ENCODE measurements at regions not wholly inside any gene's neighbourhood (a gene's known extent, or its start where the extent isn't known, plus 50 kb on each side); places are given as distances from the start of the nearest gene placed in this dataset.

DNA sequence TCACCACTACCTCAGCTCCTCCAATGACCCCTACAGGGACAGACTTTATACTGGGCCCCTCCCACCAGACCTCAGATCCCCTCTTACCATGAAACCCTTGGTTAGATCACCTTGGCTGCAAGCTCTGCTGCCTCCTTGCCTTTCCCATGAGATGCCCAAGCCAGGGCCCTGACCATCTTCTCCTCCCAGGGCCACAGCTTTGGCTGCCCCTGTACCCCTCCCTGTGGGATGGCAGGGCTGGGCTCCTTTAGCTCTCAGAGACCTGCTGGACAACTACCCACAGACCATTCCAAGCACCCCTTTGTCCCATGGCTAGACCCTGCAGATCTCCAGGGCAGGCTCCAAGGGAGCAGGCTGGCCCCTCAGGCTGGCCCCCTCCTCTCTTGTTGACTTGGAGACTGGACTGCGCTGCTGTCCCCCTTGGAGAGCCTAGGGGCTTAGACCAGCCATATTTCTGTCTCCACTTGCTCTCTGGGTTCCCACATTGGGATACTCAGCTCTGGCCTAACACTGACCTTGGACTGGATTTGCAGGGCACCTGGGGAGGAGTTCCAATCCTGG lies 1692.7 kb downstream of the TP53TG3F start:
- Histone ChIP-seq H4K20me1 (ENCODE audit: control insufficient read depth, insufficient read depth, insufficient read length) (no peaks in the 10 kb centered on the region), H3K14ac (ENCODE audit: insufficient read depth, low read length) (no peak overlapping the region), H3K27me3 (ENCODE audit: insufficient read depth, low read length) (no peaks in the 10 kb centered on the region), H2BK5ac (ENCODE audit: insufficient read length, low read length) (no peak overlapping the region), H3K4ac (ENCODE audit: low read depth, low read length) (no peak overlapping the region), H2BK15ac (ENCODE audit: low read depth, low read length) (no peak overlapping the region), H3K9me3 (ENCODE audit: control insufficient read depth, low read depth, low read length) (peaks cover 87% of the 10 kb centered on the region), H4K91ac (ENCODE audit: insufficient read length, low read depth, low read length) (no peak overlapping the region), H3K27ac (ENCODE audit: insufficient read length, low read depth, low read length) (no peak overlapping the region), H3K23me2 (ENCODE audit: insufficient read length, low read depth, low read length, poor library complexity, severe bottlenecking) (no peaks in the 10 kb centered on the region), H2AFZ (ENCODE audit: low read length) (no peak overlapping the region), H3K56ac (ENCODE audit: insufficient read length, low read depth, low read length) (no peak overlapping the region), H3K18ac (ENCODE audit: insufficient read length, low read depth, low read length) (no peak overlapping the region), H2BK120ac (ENCODE audit: low read depth, low read length, poor library complexity, severe bottlenecking) (no peak overlapping the region), H2AK5ac (ENCODE audit: insufficient read length, low read length) (no peak overlapping the region), H3K9ac (ENCODE audit: extremely low read depth, insufficient read length, low read length) (no peak overlapping the region), H2BK20ac (ENCODE audit: low read depth, low read length, poor library complexity, severe bottlenecking) (no peak overlapping the region), H3K4me2 (ENCODE audit: insufficient read depth, insufficient read length, low read length) (no peak overlapping the region), H4K8ac (replicated peaks; ENCODE audit: insufficient read length, low read depth, low read length) (no peak overlapping the region), H3K4me1 (ENCODE audit: insufficient read depth, low read length) (no peaks in the 10 kb centered on the region), H3K79me2 (ENCODE audit: insufficient read depth, low read length) (no peaks in the 10 kb centered on the region), H3K79me1 (ENCODE audit: insufficient read depth, low read depth, low read length, poor library complexity, severe bottlenecking) (no peaks in the 10 kb centered on the region), H3T11ph (ENCODE audit: low read length) (no peak overlapping the region), H2BK12ac (ENCODE audit: insufficient read length, low read depth, low read length) (no peak overlapping the region), H3K23ac (ENCODE audit: insufficient read length, low read depth, low read length) (no peak overlapping the region), H4K5ac (ENCODE audit: insufficient read length, low read depth, low read length) (no peak overlapping the region)
- H3K27me3 Mint-ChIP-seq (ENCODE audit: low read depth): peaks cover 2% of the 10 kb centered on the region
- no peak for DNase-seq
- peaks cover 97% of the 10 kb centered on the region in 2 experiments for H3K9me3 Mint-ChIP-seq
- H3K4me1 Mint-ChIP-seq: no peaks in the 10 kb centered on the region
- H3K27ac Mint-ChIP-seq: no peak overlapping the region
- TF ChIP-seq, protein P1, sequence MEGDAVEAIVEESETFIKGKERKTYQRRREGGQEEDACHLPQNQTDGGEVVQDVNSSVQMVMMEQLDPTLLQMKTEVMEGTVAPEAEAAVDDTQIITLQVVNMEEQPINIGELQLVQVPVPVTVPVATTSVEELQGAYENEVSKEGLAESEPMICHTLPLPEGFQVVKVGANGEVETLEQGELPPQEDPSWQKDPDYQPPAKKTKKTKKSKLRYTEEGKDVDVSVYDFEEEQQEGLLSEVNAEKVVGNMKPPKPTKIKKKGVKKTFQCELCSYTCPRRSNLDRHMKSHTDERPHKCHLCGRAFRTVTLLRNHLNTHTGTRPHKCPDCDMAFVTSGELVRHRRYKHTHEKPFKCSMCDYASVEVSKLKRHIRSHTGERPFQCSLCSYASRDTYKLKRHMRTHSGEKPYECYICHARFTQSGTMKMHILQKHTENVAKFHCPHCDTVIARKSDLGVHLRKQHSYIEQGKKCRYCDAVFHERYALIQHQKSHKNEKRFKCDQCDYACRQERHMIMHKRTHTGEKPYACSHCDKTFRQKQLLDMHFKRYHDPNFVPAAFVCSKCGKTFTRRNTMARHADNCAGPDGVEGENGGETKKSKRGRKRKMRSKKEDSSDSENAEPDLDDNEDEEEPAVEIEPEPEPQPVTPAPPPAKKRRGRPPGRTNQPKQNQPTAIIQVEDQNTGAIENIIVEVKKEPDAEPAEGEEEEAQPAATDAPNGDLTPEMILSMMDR (conservative IDR thresholded peaks at IDR 0.05): no peak
- no peak overlapping the region for H3K4me3 Mint-ChIP-seq
- peaks cover 15 to 17% (median 17%) of the 10 kb centered on the region in 3 experiments; a peak in 6 of 7 replicates for H3K36me3 Mint-ChIP-seq (ENCODE audit: insufficient read depth in 1 of 3, low read depth in 3 of 3)
- WGBS (ENCODE audit: extremely low coverage, insufficient read length, low lambda C conversion rate): no CpG with 5 or more reads among the region's 1 CpG

All from H9 (cell line).